GM13977 (cell line): ENCODE measurements at regions not wholly inside any gene's neighbourhood (a gene's known extent, or its start where the extent isn't known, plus 50 kb on each side); places are given as distances from the start of the nearest gene placed in this dataset.

Experiments used
- DNase-seq: peaks from one replicate; pipeline ENCODE4 v3.0.0; 2012; ENCODE audit warnings: low spot score
- CTCF ChIP-seq: IDR thresholded peaks from 2 replicates; pipeline ENCODE4 v1.5.1; 2012; ENCODE audit warnings: mild to moderate bottlenecking, control low read depth; ENCODE audit not compliant: insufficient read depth; ENCODE audit errors: extremely low read depth, missing control alignments
- in situ Hi-C: fragments of 300-500 bp; cut with MboI; formaldehyde crosslinking; loops from one replicate; pipeline ENCODE4 v1.12.0; 2022; ENCODE audit warnings: low sequenced_read_pairs, low pct_unique_long_range_greater_than_20kb, mixed read lengths, inconsistent platforms; ENCODE audit not compliant: unreplicated experiment

GRCh38 chr1:184810735-184811343 lies 56.2 kb upstream of the EDEM3 start:
- TF ChIP-seq CTCF = no peak
- in situ Hi-C loops = loop anchor here (25.0 kb wide), 2 partner anchors 351 to 876 kb away; partner anchors contain the start of genes SWT1 and TRMT1L
- DNase-seq = no peak

GRCh38 chr1:184806296-184806721 lies 51.7 kb upstream of the EDEM3 start:
- no peak for DNase-seq
- in situ Hi-C loops = loop anchor here (5.0 to 25.0 kb wide), 3 partner anchors 171 to 881 kb away; partner anchors contain the start of genes SWT1 and TRMT1L
- no peak for TF ChIP-seq CTCF

GRCh38 chr1:184805667-184806295 lies 51.1 kb upstream of the EDEM3 start:
- DNase-seq = peak; percentile 76
- TF ChIP-seq CTCF = peak; percentile 94
- in situ Hi-C loops = loop anchor here (5.0 to 25.0 kb wide), 3 partner anchors 172 to 882 kb away; partner anchors contain the start of genes SWT1 and TRMT1L
